OCI-LY7 (cell line): ENCODE measurements at regions not wholly inside any gene's neighbourhood (a gene's known extent, or its start where the extent isn't known, plus 50 kb on each side); places are given as distances from the start of the nearest gene placed in this dataset.

Experiments
- BruUV-seq: library from RNA; stranded (reverse); fragments of 400-500 nt; replicated peaks from 2 replicates; lab custom pipeline; 2021; lab: Mats Ljungman, UMichigan
- CTCF ChIA-PET: fragments of 300-600 bp; sonication (Branson Sonifier 250); formaldehyde crosslinking; loops from one replicate; lab custom pipeline; 2022; ENCODE audit warnings: antibody characterized with exemption; ENCODE audit not compliant: unreplicated experiment; lab: Charles Lee
- POLR2A ChIA-PET: fragments of 300-600 bp; sonication (Branson Sonifier 250); formaldehyde crosslinking; loops from one replicate; lab custom pipeline; 2022; ENCODE audit warnings: antibody characterized with exemption; lab: Charles Lee
- DNase-seq: peaks from one replicate; pipeline ENCODE4 v3.0.0-alpha.2; 2015; ENCODE audit warnings: low spot score
- H2AFZ ChIP-seq: fragments of 200-600 bp; sonication (generic), shearing (Covaris generic); 2 replicates; pipeline ENCODE4 v1.6.1; 2014; ENCODE audit warnings: mild to moderate bottlenecking, antibody characterized with exemption, low read length, moderate library complexity
- H3K27ac ChIP-seq: fragments of 200-600 bp; sonication (generic); 2 replicates; pipeline ENCODE4 v1.5.1; 2014; ENCODE audit warnings: mixed run types, low read depth, mild to moderate bottlenecking, moderate library complexity, low read length, inconsistent platforms; ENCODE audit not compliant: poor library complexity, severe bottlenecking
- H3K36me3 ChIP-seq: fragments of 200-600 bp; sonication (generic); 2 replicates; pipeline ENCODE4 v1.6.1; 2014; ENCODE audit warnings: mild to moderate bottlenecking, antibody characterized with exemption, low read length, moderate library complexity, mixed read lengths; ENCODE audit not compliant: insufficient read depth
- H3K4me1 ChIP-seq: fragments of 200-600 bp; sonication (generic); 2 replicates; pipeline ENCODE4 v1.5.1; 2014; ENCODE audit warnings: mild to moderate bottlenecking, low read length; ENCODE audit not compliant: insufficient read depth, poor library complexity, severe bottlenecking
- H3K4me2 ChIP-seq: fragments of 200-600 bp; sonication (generic); 2 replicates; pipeline ENCODE4 v1.6.1; 2014; ENCODE audit warnings: mild to moderate bottlenecking, low read length
- H3K4me3 ChIP-seq: fragments of 200-600 bp; sonication (generic); 2 replicates; pipeline ENCODE4 v1.5.1; 2014; ENCODE audit warnings: mild to moderate bottlenecking, low read depth, low read length; ENCODE audit not compliant: poor library complexity, severe bottlenecking
- H3K79me2 ChIP-seq: fragments of 200-600 bp; sonication (generic); 2 replicates; pipeline ENCODE4 v1.6.1; 2016; ENCODE audit warnings: low read depth, mild to moderate bottlenecking, low read length, moderate library complexity, mixed read lengths; ENCODE audit not compliant: insufficient read depth
- H3K9me2 ChIP-seq: fragments of 200-600 bp; sonication (generic); 2 replicates; pipeline ENCODE4 v1.6.1; 2016; ENCODE audit warnings: mild to moderate bottlenecking, low read length, mixed read lengths; ENCODE audit not compliant: insufficient read depth
- H3K9me3 ChIP-seq: fragments of 200-600 bp; sonication (generic); 2 replicates; pipeline ENCODE4 v1.6.1; 2014; ENCODE audit warnings: mild to moderate bottlenecking, mixed run types, low read length, mixed read lengths
- H4K20me1 ChIP-seq: fragments of 200-600 bp; sonication (generic); 2 replicates; pipeline ENCODE4 v1.6.1; 2014; ENCODE audit warnings: mild to moderate bottlenecking, antibody characterized with exemption, low read length, moderate library complexity, mixed read lengths; ENCODE audit not compliant: insufficient read depth
- EZH2phosphoT487 ChIP-seq: fragments of 200-600 bp; sonication (generic); IDR thresholded peaks from 2 replicates; pipeline ENCODE4 v1.6.1; 2018; ENCODE audit warnings: low read depth, borderline replicate concordance, mild to moderate bottlenecking, mixed run types, antibody characterized with exemption, low read length, moderate library complexity, mixed read lengths
- intact Hi-C: fragments of 100-400 bp; cut with micrococcal nuclease; formaldehyde crosslinking; loops from one replicate; pipeline ENCODE4 v1.10.0; 2022; ENCODE audit not compliant: unreplicated experiment
- TF ChIP-seq, protein P1 (sequence below): fragments of 200-600 bp; sonication (generic); conservative IDR thresholded peaks from 2 replicates; pipeline ENCODE4 v1.5.1; 2014; ENCODE audit warnings: mild to moderate bottlenecking, antibody characterized with exemption, low read length, moderate library complexity, mixed read lengths

DNA sequence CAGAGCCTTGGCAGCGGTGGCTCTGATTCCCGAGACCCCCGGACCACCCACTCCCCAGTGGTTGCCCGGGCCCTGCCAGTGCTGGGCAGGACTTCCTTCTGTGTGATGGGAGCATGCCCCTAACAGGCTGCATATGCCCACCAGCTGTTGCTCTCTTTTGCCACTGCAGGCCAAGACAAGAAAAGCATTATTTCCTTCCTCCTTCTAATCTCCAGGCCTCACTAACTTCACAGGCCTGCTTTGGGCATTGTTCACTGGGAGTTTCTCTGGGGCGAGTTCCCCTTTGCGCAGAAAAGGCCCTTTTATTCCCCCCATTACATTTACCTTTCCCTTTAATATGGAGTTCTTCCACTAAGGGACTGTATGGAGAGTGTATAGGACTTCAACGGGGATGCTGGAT, 249.1 kb upstream of the SIX2 start:
- no peaks in the 10 kb centered on the region for H4K20me1 ChIP-seq
- no TSS peak for BruUV-seq
- no peaks in the 10 kb centered on the region for H3K79me2 ChIP-seq
- intact Hi-C loops = no loop called here
- peaks cover 33% of the 10 kb centered on the region for H3K4me1 ChIP-seq
- TF ChIP-seq EZH2phosphoT487 = no peak
- TF ChIP-seq, protein P1, sequence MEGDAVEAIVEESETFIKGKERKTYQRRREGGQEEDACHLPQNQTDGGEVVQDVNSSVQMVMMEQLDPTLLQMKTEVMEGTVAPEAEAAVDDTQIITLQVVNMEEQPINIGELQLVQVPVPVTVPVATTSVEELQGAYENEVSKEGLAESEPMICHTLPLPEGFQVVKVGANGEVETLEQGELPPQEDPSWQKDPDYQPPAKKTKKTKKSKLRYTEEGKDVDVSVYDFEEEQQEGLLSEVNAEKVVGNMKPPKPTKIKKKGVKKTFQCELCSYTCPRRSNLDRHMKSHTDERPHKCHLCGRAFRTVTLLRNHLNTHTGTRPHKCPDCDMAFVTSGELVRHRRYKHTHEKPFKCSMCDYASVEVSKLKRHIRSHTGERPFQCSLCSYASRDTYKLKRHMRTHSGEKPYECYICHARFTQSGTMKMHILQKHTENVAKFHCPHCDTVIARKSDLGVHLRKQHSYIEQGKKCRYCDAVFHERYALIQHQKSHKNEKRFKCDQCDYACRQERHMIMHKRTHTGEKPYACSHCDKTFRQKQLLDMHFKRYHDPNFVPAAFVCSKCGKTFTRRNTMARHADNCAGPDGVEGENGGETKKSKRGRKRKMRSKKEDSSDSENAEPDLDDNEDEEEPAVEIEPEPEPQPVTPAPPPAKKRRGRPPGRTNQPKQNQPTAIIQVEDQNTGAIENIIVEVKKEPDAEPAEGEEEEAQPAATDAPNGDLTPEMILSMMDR = 0 out of 2 replicates have a peak, but pooled peaks have one; percentile 15
- CTCF ChIA-PET = no interaction called here
- H3K9me3 ChIP-seq = no peaks in the 10 kb centered on the region
- H3K4me3 ChIP-seq = no peak overlapping the region
- H2AFZ ChIP-seq = peak overlapping the region; percentile 50
- peak overlapping the region; percentile 3; the same call in 1 of the 2 replicates for H3K4me2 ChIP-seq
- POLR2A ChIA-PET = no interaction called here
- H3K9me2 ChIP-seq = no peaks in the 10 kb centered on the region
- peak; percentile 37 for DNase-seq
- no peaks in the 10 kb centered on the region for H3K36me3 ChIP-seq
- H3K27ac ChIP-seq = no peak overlapping the region

DNA sequence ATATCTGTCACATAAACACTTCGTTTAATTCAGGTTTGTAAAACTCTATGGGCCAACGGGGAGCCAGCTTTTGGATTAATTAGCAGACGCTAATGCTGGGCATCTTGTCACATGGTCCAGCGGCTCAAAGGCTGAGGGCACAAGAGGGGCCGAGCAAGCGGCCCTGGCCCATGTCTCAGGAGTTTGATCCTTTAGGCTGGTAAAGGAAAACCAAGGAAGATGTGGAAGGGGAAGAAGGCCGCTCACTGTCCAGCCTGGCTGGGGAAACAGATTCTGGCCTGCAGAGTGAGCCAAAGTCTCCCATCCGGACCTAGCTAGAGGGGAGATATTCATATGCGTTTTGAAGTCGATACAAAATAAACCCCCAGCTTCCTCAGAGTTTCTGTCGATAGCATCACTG, 248.6 kb upstream of the SIX2 start:
- H3K9me3 ChIP-seq = no peaks in the 10 kb centered on the region
- intact Hi-C loops = no loop called here
- no peaks in the 10 kb centered on the region for H3K9me2 ChIP-seq
- peak overlapping the region; percentile 50; the same call in 1 of the 2 replicates for H2AFZ ChIP-seq
- no peak overlapping the region for H3K4me3 ChIP-seq
- no peak overlapping the region for H3K27ac ChIP-seq
- ChIA-PET CTCF (interaction anchor here (0.6 kb wide), 1 partner anchor 28 kb away, joined by 3 read pairs; no protein-coding TSS in a partner anchor), POLR2A (no interaction called here)
- 0 out of 2 replicates have a peak overlapping the region, but pooled peaks have one; percentile 3 for H3K4me2 ChIP-seq
- H4K20me1 ChIP-seq = no peaks in the 10 kb centered on the region
- no peaks in the 10 kb centered on the region for H3K36me3 ChIP-seq
- peaks cover 28% of the 10 kb centered on the region for H3K4me1 ChIP-seq
- BruUV-seq = no TSS peak
- no peak for DNase-seq
- no peak for TF ChIP-seq EZH2phosphoT487
- TF ChIP-seq, protein P1 = no peak
- no peaks in the 10 kb centered on the region for H3K79me2 ChIP-seq

DNA sequence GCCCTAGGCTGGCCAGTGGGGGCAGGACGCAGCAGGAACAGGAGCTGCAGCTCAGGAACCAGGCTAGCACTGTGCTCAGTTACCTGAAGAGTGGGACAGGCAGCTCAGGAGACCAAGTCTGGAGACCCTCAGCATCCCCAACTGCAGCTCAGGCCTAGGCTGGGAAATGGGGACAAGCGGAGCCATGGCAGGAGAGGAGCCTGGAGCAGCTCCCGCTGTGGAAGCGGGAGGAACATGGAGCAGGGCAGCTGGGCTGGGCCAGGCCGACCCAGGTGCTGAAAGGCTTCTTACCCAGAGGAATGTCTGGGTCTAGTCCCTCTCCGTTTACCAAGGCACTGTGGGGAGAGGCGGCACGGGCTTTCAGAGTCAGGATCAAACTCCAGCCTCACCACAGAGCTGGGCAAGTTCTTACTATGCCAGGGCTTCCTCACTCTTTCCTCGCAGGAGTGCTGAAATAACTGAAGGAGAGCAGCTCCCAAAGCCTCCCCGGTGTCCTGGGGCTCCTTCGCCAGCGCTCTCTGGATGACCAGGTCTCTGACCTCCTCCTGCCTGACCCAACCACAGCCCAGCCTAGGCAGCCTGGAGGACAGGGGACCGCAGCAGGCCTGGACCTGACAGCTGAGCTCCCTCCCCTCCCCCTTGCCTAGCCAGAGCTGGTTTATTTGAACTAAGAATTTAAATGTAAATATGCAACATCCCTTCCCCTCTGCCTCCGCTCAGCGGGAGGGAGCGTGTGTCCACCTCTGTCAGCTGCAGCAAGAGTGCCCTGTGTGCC, 247.8 kb upstream of the SIX2 start:
- Histone ChIP-seq H3K4me2 (no peak overlapping the region), H3K79me2 (no peaks in the 10 kb centered on the region), H3K4me1 (peaks cover 21% of the 10 kb centered on the region), H2AFZ (no peak overlapping the region), H3K27ac (no peak overlapping the region), H3K9me2 (no peaks in the 10 kb centered on the region), H3K36me3 (no peaks in the 10 kb centered on the region), H4K20me1 (no peaks in the 10 kb centered on the region), H3K4me3 (no peak overlapping the region), H3K9me3 (no peaks in the 10 kb centered on the region)
- intact Hi-C loops = no loop called here
- TF ChIP-seq, protein P1 = no peak
- no peak for TF ChIP-seq EZH2phosphoT487
- no TSS peak for BruUV-seq
- POLR2A ChIA-PET = interaction anchor here (1.1 kb wide), 1 partner anchor 10 kb away, joined by 4 read pairs; no protein-coding TSS in a partner anchor
- CTCF ChIA-PET = interaction anchor here (0.6 kb wide), 1 partner anchor 28 kb away, joined by 3 read pairs; no protein-coding TSS in a partner anchor
- DNase-seq = no peak
